ENCODE measurements at regions not wholly inside any gene's neighbourhood (a gene's known extent, or its start where the extent isn't known, plus 50 kb on each side); places are given as distances from the start of the nearest gene placed in this dataset.
A peak's percentile ranks its signal among the peaks of the same experiment; 100 is the strongest.

- Mint-ChIP-seq H3K4me3 (peak overlapping the region; percentile 71), H3K4me1 (ENCODE audit: low read depth) (peaks cover 54% of the 10 kb centered on the region), H3K9me3 (no peaks in the 10 kb centered on the region), H3K27ac (peak overlapping the region; percentile 92), H3K36me3 (ENCODE audit: low read depth) (no peaks in the 10 kb centered on the region), H3K27me3 (no peaks in the 10 kb centered on the region)
- intact Hi-C loops (cut with DNase I, micrococcal nuclease) = loop anchor here (1.0 to 5.0 kb wide), 4 partner anchors 38 to 842 kb away; no protein-coding TSS in a partner anchor
- POLR2A ChIA-PET = interaction anchor here (0.8 to 1.9 kb wide), 12 partner anchors 9 to 198 kb away, joined by 3 to 30 read pairs (median 4); partner anchors contain the start of gene TNRC6C
- no peak for TF ChIP-seq CTCF (IDR thresholded peaks at IDR 0.05)
- H3K9me3 ChIP-seq (ENCODE audit: control insufficient read depth in 1 of 2, insufficient read depth in 1 of 2, low read length in 2 of 2) = no peaks in the 10 kb centered on the region
- H3K4me3 ChIP-seq (ENCODE audit: low read length) = no peak overlapping the region
- H3K4me1 ChIP-seq (ENCODE audit: insufficient read depth, low read length) = peaks cover 70% of the 10 kb centered on the region
- CTCF ChIA-PET = interaction anchor here (0.7 to 1.8 kb wide), 3 partner anchors 9 to 513 kb away, joined by 3 to 5 read pairs (median 4); no protein-coding TSS in a partner anchor
- DNase-seq (peak in 1 of 14 experiments; percentile 37), ATAC-seq (ENCODE audit: poor library complexity) (peak; percentile 1)
- H3K27me3 ChIP-seq (ENCODE audit: control insufficient read depth in 1 of 2, insufficient read depth in 2 of 2, low read length in 2 of 2) = no peaks in the 10 kb centered on the region
- H3K36me3 ChIP-seq (ENCODE audit: insufficient read depth, low read length) = no peaks in the 10 kb centered on the region
- H3K27ac ChIP-seq (ENCODE audit: low read depth in 1 of 2, low read length in 2 of 2) = peak overlapping the region in 1 of 2 donors; percentile 23
Measured at GRCh38 chr17:77843896-77844295, 114.6 kb upstream of the TNRC6C start.

- no peaks in the 10 kb centered on the region for H3K27me3 ChIP-seq (ENCODE audit: control insufficient read depth in 1 of 2, insufficient read depth in 2 of 2, low read length in 2 of 2)
- Mint-ChIP-seq H3K4me3 (no peak overlapping the region), H3K27ac (peak overlapping the region; percentile 92), H3K9me3 (no peaks in the 10 kb centered on the region), H3K27me3 (no peaks in the 10 kb centered on the region), H3K36me3 (ENCODE audit: low read depth) (no peaks in the 10 kb centered on the region), H3K4me1 (ENCODE audit: low read depth) (peaks cover 54% of the 10 kb centered on the region)
- no peak for DNase-seq
- no peak overlapping the region for H3K4me3 ChIP-seq (ENCODE audit: low read length)
- no peaks in the 10 kb centered on the region for H3K36me3 ChIP-seq (ENCODE audit: insufficient read depth, low read length)
- peak overlapping the region in 1 of 2 donors; percentile 23 for H3K27ac ChIP-seq (ENCODE audit: low read depth in 1 of 2, low read length in 2 of 2)
- H3K4me1 ChIP-seq (ENCODE audit: insufficient read depth, low read length) = peaks cover 70% of the 10 kb centered on the region
- ChIA-PET POLR2A (interaction anchor here (1.6 to 1.9 kb wide), 4 partner anchors 37 to 113 kb away, joined by 6 to 30 read pairs (median 14); partner anchors contain the start of gene TNRC6C), CTCF (interaction anchor here (1.0 kb wide), 1 partner anchor 169 kb away, joined by 4 read pairs; no protein-coding TSS in a partner anchor)
- no peak for ATAC-seq (ENCODE audit: poor library complexity)
- no peaks in the 10 kb centered on the region for H3K9me3 ChIP-seq (ENCODE audit: control insufficient read depth in 1 of 2, insufficient read depth in 1 of 2, low read length in 2 of 2)
- intact Hi-C loops (cut with DNase I, micrococcal nuclease) = loop anchor here in 1 of 2 experiments (5.0 kb wide), 1 partner anchor 842 kb away; no protein-coding TSS in a partner anchor
- TF ChIP-seq CTCF (IDR thresholded peaks at IDR 0.05) = no peak
Measured at GRCh38 chr17:77844681-77845080, 113.8 kb upstream of the TNRC6C start.

- ATAC-seq (ENCODE audit: poor library complexity) (no peak), DNase-seq (no peak)
- CTCF ChIA-PET = no interaction called here
- H3K36me3 ChIP-seq (ENCODE audit: insufficient read depth, low read length) = no peaks in the 10 kb centered on the region
- no peak for TF ChIP-seq CTCF (IDR thresholded peaks at IDR 0.05)
- Mint-ChIP-seq H3K9me3 (no peaks in the 10 kb centered on the region), H3K36me3 (ENCODE audit: low read depth) (no peaks in the 10 kb centered on the region), H3K27me3 (no peaks in the 10 kb centered on the region), H3K4me3 (no peak overlapping the region), H3K27ac (no peak overlapping the region), H3K4me1 (ENCODE audit: low read depth) (peaks cover 54% of the 10 kb centered on the region)
- POLR2A ChIA-PET = interaction anchor here (1.6 kb wide), 1 partner anchor 36 kb away, joined by 5 read pairs; no protein-coding TSS in a partner anchor
- intact Hi-C loops (cut with DNase I, micrococcal nuclease) = no loop called here
- H3K27me3 ChIP-seq (ENCODE audit: control insufficient read depth in 1 of 2, insufficient read depth in 2 of 2, low read length in 2 of 2) = no peaks in the 10 kb centered on the region
- H3K27ac ChIP-seq (ENCODE audit: low read depth in 1 of 2, low read length in 2 of 2) = peak overlapping the region in 1 of 2 donors; percentile 45
- H3K4me3 ChIP-seq (ENCODE audit: low read length) = no peak overlapping the region
- H3K4me1 ChIP-seq (ENCODE audit: insufficient read depth, low read length) = peaks cover 70% of the 10 kb centered on the region
- no peaks in the 10 kb centered on the region for H3K9me3 ChIP-seq (ENCODE audit: control insufficient read depth in 1 of 2, insufficient read depth in 1 of 2, low read length in 2 of 2)
Measured at GRCh38 chr17:77845541-77846225, 112.8 kb upstream of the TNRC6C start.
